T-helper 1 cell treated with Interleukin-12 subunit alpha and Interleukin-12 subunit beta and Interleukin-4 antibody, amounts not matched to agents 30 μg/mL and 1 μg/mL, for 36 hours (primary cell): ENCODE measurements at regions not wholly inside any gene's neighbourhood (a gene's known extent, or its start where the extent isn't known, plus 50 kb on each side); places are given as distances from the start of the nearest gene placed in this dataset.

Source experiments
- H3K27ac Mint-ChIP-seq: one replicate; pipeline ENCODE4 v1.8.0; 2021; ENCODE audit warnings: mild to moderate bottlenecking, mixed read lengths
- H3K27me3 Mint-ChIP-seq: one replicate; pipeline ENCODE4 v1.8.0; 2021; ENCODE audit warnings: low read depth, mixed read lengths
- H3K36me3 Mint-ChIP-seq: one replicate; pipeline ENCODE4 v1.8.0; 2021; ENCODE audit warnings: low read depth, mixed read lengths
- H3K4me1 Mint-ChIP-seq: one replicate; pipeline ENCODE4 v1.8.0; 2021; ENCODE audit warnings: low read depth, mixed read lengths
- H3K4me3 Mint-ChIP-seq: one replicate; pipeline ENCODE4 v1.8.0; 2021; ENCODE audit warnings: mild to moderate bottlenecking, moderate library complexity, mixed read lengths
- H3K9me3 Mint-ChIP-seq: one replicate; pipeline ENCODE4 v1.8.0; 2021; ENCODE audit warnings: mixed read lengths

DNA sequence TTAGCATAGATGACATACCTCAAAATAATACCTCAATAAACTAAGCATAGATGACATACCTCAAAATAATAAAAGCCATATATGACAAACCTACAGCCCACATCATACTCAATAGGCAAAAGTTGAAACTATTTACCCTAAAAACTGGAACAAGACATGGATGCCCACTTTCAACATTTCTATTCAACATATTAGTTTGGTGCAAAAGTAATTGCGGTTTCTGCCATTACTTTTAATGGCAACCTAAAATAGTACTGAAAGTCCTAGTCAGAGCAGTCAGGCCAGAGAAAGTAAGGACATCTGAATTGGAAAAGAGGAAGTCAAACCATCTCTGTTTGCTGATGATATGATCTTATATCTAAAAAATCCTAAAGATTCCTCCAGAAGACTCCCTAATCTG is 250.4 kb downstream of the RAB28 start:
- Mint-ChIP-seq H3K4me3 (no peak overlapping the region), H3K27me3 (no peaks in the 10 kb centered on the region), H3K9me3 (peaks cover 17% of the 10 kb centered on the region), H3K36me3 (no peaks in the 10 kb centered on the region), H3K27ac (no peak overlapping the region), H3K4me1 (no peaks in the 10 kb centered on the region)

DNA sequence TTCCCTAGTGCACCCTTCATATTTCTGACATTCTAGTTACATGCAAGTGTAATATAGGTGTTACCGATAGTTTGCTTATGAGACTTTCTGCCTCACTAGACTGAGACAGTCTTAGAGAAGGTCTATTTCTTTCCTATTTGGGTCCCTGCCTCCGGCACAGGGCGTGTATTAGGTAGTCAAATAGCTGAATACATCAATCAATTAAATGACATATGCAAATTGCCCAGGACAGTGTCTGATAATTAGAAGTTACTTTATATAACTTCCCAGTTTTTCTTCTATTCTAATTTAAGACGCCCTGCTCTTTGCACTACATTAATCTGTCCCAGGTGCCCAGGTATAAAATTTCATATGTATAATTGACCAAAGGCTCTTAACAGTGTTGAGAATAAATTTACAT is 264.2 kb downstream of the RAB28 start:
- peaks cover 4% of the 10 kb centered on the region for H3K9me3 Mint-ChIP-seq
- no peaks in the 10 kb centered on the region for H3K27me3 Mint-ChIP-seq
- no peak overlapping the region for H3K4me3 Mint-ChIP-seq
- no peaks in the 10 kb centered on the region for H3K4me1 Mint-ChIP-seq
- H3K27ac Mint-ChIP-seq = no peak overlapping the region
- H3K36me3 Mint-ChIP-seq = no peaks in the 10 kb centered on the region

DNA sequence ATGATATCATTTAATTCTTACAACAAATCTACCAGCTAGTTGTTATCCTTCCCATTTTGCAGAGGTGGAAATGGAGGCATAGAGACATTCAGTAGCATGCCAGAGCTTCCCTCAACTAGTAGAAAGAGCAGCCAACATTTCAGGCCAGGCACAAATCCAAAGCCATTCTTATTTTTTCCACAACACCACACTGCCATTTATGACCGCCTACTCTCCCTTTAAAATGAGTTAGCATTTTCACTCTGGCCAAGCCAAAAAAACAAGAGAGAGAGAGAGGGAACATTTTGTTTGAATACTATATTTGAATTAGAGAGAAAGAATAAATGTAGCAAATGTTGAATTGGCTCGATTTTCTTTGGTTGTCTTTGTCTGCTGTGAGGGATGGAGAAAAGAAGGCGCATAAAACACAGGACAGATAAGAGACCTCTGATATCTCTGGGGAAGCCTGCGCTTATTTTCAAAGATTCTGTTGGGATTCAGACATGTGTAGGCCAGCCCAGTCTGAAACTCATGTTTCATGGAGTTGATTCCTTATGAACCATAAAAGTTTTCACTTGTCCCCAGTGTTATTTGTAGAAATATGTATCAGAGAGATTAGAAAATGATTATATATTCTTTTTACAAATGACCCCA is 265.7 kb downstream of the RAB28 start:
- H3K9me3 Mint-ChIP-seq = peaks cover 4% of the 10 kb centered on the region
- no peaks in the 10 kb centered on the region for H3K36me3 Mint-ChIP-seq
- H3K27ac Mint-ChIP-seq = no peak overlapping the region
- H3K4me1 Mint-ChIP-seq = no peaks in the 10 kb centered on the region
- no peaks in the 10 kb centered on the region for H3K27me3 Mint-ChIP-seq
- no peak overlapping the region for H3K4me3 Mint-ChIP-seq

DNA sequence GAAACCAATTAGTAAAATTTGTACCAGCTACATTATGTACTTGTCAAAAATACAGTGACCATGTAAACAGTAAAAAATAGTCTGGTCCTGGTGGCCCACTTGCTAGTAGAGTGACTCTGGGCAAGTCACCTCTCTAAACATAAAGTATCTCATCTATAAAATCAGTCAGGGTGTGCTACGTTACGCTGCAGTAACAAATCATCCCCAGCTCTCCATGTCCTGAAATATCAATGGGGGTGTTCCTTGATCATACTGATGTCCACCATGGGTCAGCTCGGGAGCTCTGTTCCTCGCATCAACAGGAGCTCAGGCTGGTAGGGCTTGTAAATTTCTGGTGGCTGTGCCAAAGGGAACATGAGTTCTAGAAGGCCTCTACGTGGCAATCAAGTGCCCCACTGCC is 268.6 kb downstream of the RAB28 start:
- Mint-ChIP-seq H3K27me3 (no peaks in the 10 kb centered on the region), H3K4me3 (no peak overlapping the region), H3K36me3 (no peaks in the 10 kb centered on the region), H3K27ac (no peak overlapping the region), H3K4me1 (no peaks in the 10 kb centered on the region), H3K9me3 (peaks cover 4% of the 10 kb centered on the region)

DNA sequence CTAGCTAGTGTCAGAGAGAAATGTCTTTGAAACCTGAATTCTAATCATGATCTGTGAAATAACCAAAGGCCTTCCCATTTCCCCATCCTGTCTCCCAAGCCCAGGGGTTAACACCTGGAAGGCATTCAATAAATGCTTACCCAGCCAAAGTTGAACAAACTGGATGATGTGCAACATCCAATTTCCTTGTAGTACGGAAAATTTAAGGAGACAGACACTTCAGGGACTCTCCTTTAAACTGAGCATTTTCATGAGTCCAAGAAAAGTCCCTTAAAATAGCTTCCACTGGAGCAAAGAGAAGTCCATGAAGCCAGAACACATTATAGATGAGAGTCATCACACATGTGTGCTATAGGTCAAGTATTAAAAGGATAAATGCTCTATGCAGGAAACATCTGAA is 271.2 kb downstream of the RAB28 start:
- no peak overlapping the region for H3K27ac Mint-ChIP-seq
- H3K36me3 Mint-ChIP-seq = no peaks in the 10 kb centered on the region

DNA sequence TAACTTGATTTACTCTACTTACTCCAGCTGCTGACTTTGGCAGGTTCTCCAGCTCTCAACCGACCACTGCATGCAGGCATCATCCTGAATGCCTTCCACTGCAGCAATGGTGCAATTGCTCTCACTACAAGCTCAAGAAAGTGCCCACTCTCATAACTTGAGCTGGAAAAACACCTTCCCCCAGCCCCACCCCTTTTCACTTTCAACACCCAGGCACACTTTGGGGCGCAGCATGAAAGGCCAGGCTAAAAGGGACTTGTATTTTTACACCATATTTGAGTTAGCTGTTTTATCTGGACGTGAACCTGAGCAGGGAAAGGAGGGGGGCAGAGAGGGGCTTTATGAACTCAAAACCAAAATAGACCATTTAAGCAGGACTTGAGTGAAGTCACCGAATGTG is 274.5 kb downstream of the RAB28 start:
- Mint-ChIP-seq H3K4me1 (no peaks in the 10 kb centered on the region), H3K9me3 (no peaks in the 10 kb centered on the region), H3K36me3 (no peaks in the 10 kb centered on the region), H3K4me3 (no peak overlapping the region), H3K27me3 (no peaks in the 10 kb centered on the region), H3K27ac (no peak overlapping the region)

More for the DNA sequence above, 271.2 kb downstream of the RAB28 start:
- Mint-ChIP-seq H3K27me3 (no peaks in the 10 kb centered on the region), H3K9me3 (peaks cover 4% of the 10 kb centered on the region), H3K4me3 (no peak overlapping the region), H3K4me1 (no peaks in the 10 kb centered on the region)

DNA sequence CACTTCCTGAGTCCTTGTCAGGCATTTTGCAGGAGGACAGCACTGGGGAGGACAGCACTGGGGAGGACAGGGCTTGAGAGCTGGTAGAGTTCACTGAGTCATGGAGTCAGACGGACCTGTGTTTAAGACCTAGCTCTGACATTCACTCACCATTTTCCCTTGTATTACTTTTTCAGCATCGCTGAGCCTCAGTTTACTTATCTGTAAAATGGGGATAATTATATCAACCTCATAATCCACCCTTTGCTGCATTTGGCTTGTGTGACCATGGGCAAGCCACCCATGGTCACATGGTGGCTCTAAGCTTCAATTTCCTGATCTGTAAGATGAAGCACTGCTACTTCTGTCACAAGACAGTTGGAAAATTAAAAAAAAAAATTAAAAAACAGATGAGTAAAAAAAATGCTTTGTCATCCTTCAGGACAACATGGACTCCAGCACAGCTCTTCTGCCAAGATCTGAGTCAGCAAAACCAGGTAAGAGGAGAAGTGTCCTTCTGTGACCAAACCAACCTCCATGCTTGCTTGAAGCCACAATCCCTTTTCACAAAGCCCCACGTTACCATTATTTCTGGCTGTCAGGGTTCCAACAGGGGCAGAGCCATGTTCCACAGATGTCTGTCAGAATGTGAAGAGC is 275.5 kb downstream of the RAB28 start:
- no peaks in the 10 kb centered on the region for H3K27me3 Mint-ChIP-seq
- no peak overlapping the region for H3K27ac Mint-ChIP-seq
- no peaks in the 10 kb centered on the region for H3K36me3 Mint-ChIP-seq
- no peaks in the 10 kb centered on the region for H3K4me1 Mint-ChIP-seq
- no peaks in the 10 kb centered on the region for H3K9me3 Mint-ChIP-seq
- no peak overlapping the region for H3K4me3 Mint-ChIP-seq

DNA sequence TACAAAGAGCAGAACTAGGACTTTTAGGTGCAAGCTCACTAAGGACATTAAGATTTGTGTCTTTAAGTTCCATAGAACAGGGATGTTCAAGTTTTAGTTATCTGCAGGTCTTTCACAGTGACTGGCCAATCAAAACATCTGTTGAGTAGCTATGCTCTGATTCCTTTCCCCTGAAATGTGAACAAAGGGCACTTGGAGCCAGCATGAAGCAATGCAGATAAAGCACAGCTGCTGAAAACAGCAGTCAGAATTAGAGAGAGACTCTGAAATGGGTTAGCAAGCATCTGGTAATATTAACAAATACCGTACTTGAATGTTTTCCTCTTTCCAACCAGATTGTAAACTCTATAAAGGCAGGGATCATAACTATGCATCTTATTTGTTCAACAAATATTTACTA is 276.9 kb downstream of the RAB28 start:
- no peaks in the 10 kb centered on the region for H3K9me3 Mint-ChIP-seq
- no peaks in the 10 kb centered on the region for H3K27me3 Mint-ChIP-seq
- H3K4me1 Mint-ChIP-seq = no peaks in the 10 kb centered on the region
- no peak overlapping the region for H3K4me3 Mint-ChIP-seq
- no peak overlapping the region for H3K27ac Mint-ChIP-seq
- H3K36me3 Mint-ChIP-seq = no peaks in the 10 kb centered on the region

DNA sequence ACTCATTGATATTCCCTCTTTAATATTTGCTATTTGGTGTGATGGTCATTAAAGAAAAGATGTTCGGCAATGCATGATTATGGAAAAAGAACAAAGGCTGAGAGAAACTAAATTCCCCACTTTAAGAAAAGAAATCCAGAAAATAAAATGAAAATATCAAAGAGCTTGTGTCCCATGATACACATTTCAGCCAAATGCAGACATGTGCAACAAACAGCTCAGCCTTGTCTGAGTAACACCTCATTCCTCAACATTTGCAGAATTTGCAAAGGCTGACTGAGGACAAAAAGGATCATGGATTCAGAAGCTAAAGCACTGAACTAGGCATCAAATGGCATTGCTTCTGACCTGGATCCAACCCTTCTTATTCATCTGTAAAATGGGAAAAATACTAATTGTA is 281.0 kb downstream of the RAB28 start:
- no peak overlapping the region for H3K27ac Mint-ChIP-seq

DNA sequence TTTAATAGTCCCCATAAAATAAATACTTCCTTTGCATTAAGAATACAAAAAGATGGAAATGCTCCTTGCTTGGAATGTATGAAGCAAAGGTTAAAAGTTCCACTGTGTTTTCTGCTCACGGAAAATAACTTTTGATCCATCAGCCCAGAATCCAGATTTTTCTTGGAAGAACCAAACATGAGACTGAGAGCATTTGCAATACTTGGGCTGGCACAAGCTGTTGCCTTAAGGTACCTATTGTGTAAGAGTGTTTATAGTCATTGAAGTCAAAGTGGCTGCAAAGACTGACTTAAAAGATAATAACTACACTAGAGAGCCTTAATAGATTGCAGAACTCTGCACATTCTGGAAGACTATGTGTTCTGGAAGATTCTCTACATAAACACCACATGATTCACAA is 281.4 kb downstream of the RAB28 start:
- Mint-ChIP-seq H3K36me3 (no peaks in the 10 kb centered on the region), H3K27ac (no peak overlapping the region), H3K4me1 (no peaks in the 10 kb centered on the region), H3K27me3 (no peaks in the 10 kb centered on the region), H3K9me3 (peaks cover 4% of the 10 kb centered on the region), H3K4me3 (no peak overlapping the region)

More for the DNA sequence above, 281.0 kb downstream of the RAB28 start:
- no peaks in the 10 kb centered on the region for H3K36me3 Mint-ChIP-seq
- H3K4me3 Mint-ChIP-seq = no peak overlapping the region
- H3K4me1 Mint-ChIP-seq = no peaks in the 10 kb centered on the region
- H3K27me3 Mint-ChIP-seq = no peaks in the 10 kb centered on the region
- peaks cover 4% of the 10 kb centered on the region for H3K9me3 Mint-ChIP-seq

DNA sequence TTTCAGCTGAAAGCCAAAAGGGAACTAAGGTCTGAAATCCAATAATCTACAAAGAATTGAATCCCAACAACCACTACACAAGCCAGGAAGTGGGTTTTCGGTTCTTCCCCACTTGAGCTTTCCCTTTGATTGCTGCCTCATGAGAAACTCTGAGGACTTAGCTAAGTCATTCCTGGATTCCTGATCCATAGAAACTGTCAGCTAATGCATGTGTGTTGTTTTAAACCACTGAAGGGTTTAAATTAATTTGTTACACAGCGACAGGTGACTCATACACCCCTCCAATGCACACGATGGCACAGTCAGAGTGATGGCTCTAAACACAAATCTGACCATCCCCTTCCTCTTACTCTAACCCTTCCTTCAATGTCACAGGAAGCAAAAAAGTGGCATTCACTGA is 282.9 kb downstream of the RAB28 start:
- Mint-ChIP-seq H3K9me3 (peaks cover 4% of the 10 kb centered on the region), H3K4me3 (no peak overlapping the region), H3K27ac (no peak overlapping the region), H3K36me3 (no peaks in the 10 kb centered on the region), H3K27me3 (no peaks in the 10 kb centered on the region), H3K4me1 (no peaks in the 10 kb centered on the region)

DNA sequence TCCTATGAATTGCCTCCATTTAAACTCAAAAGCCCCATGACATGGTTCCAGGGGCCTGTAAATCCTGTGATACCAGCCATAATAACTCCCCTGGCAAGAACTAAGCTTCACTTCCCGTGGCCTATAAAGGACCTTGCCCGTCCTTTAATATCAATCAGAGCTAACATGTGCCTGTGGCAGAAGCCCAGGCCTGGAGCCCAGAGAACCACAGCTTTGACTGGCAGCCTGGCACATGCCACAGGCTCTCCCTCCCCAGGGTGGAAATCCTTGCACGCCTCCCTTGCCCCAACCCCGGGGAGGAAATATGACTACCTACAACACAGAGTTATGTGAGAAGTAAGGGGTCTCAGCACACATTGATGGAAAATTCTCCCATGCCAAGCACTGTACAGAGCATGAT is 287.4 kb downstream of the RAB28 start:
- H3K27ac Mint-ChIP-seq = no peak overlapping the region
- no peaks in the 10 kb centered on the region for H3K36me3 Mint-ChIP-seq
- H3K9me3 Mint-ChIP-seq = peaks cover 17% of the 10 kb centered on the region
- no peaks in the 10 kb centered on the region for H3K4me1 Mint-ChIP-seq
- no peak overlapping the region for H3K4me3 Mint-ChIP-seq
- H3K27me3 Mint-ChIP-seq = no peaks in the 10 kb centered on the region

DNA sequence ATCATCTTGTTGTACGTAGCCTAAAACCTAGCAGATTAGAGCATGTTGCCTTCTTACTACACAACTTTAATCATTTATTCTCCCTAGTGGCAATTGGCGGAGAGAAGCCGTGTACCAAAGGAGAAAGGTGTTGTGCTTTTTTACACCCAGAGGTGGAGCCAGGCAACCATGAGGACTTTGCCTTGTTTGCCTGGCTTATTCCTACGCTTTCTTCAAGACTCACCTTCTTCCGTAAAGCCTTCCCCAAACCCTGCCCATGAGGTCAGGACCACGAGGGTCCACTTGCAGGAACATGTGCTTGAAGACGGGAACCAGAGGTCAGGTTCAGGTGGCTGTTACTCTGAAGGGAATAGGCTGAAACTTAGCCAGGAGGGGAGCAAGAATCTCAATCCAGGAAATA is 290.5 kb downstream of the RAB28 start:
- Mint-ChIP-seq H3K36me3 (no peaks in the 10 kb centered on the region), H3K4me1 (no peaks in the 10 kb centered on the region), H3K27me3 (no peaks in the 10 kb centered on the region), H3K4me3 (no peak overlapping the region), H3K9me3 (peaks cover 14% of the 10 kb centered on the region), H3K27ac (no peak overlapping the region)

DNA sequence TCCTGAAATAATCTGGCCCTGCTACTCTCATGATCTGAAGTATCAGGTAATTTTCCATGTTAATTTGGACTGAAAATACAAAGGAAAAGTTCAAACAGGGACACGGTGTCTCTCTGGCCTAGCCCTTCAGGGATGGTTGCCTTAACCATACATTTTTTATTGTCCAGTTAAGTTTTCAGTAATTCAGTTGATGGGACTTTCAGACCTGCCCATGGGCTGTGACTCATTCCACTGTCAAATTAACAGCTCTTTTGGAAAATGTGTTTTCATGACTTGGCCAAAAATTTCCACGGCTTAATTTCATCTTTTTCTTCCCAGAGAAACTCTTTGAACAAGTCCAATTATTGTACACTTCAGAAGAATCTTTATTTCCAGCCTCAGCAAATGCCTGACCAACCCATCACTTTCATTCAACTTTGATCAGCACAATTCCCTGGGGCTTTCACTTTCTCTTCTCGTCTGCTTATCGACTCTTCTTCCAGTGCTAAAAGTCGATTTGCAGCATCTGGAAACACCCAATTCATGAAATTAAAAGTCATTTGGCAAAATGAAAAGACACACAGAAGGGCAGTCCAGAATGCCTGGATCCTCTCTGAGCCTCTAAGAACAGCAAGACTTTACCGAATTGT is 293.9 kb downstream of the RAB28 start:
- no peaks in the 10 kb centered on the region for H3K4me1 Mint-ChIP-seq
- H3K36me3 Mint-ChIP-seq = no peaks in the 10 kb centered on the region
- no peaks in the 10 kb centered on the region for H3K27me3 Mint-ChIP-seq
- no peak overlapping the region for H3K4me3 Mint-ChIP-seq
- H3K27ac Mint-ChIP-seq = no peak overlapping the region
- H3K9me3 Mint-ChIP-seq = peaks cover 23% of the 10 kb centered on the region

DNA sequence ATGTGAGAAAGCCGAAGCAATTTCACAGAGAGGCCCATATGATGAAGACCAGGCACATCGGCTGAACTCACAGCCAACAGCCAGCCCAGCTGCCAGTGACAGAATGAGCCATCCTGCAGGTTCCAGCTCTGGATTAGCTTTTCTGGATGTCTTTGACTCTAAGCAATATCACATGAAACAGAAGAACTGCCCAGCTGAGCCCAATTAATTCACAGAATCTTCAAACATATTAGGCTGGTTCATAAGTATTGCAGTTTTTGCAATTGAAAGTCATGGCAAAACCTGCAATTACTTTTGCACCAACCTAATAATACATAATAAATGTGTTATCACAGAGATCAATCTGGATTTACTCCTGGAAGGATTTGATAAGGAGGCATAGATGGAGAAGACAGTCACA is 299.9 kb downstream of the RAB28 start:
- H3K36me3 Mint-ChIP-seq = no peaks in the 10 kb centered on the region
- H3K4me1 Mint-ChIP-seq = no peaks in the 10 kb centered on the region
- H3K27ac Mint-ChIP-seq = no peak overlapping the region
- no peak overlapping the region for H3K4me3 Mint-ChIP-seq
- peaks cover 16% of the 10 kb centered on the region for H3K9me3 Mint-ChIP-seq
- no peaks in the 10 kb centered on the region for H3K27me3 Mint-ChIP-seq
